ENCODE measurements at regions not wholly inside any gene's neighbourhood (a gene's known extent, or its start where the extent isn't known, plus 50 kb on each side); places are given as distances from the start of the nearest gene placed in this dataset.
A peak's percentile ranks its signal among the peaks of the same experiment; 100 is the strongest.

DNA sequence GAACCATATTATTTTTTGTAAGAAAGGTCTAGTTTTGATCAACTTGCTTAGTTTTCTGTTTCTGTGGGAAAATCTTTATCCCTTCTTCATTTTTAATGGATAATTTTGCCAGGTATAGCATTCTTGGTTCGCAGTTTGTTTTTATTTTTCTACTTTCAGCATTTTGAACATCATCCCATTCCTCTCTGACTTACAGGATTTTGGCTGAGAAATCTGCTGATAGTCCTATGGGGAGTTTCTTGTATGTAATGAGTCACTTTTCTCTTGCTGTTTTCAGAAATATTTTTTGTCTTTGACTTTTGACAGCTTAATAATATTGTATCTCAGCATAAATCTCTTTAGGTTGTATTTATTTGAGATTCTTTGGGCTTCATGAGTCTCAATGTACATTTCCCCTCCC, 389.1 kb downstream of the PBX1 start:
- no peak for ATAC-seq

DNA sequence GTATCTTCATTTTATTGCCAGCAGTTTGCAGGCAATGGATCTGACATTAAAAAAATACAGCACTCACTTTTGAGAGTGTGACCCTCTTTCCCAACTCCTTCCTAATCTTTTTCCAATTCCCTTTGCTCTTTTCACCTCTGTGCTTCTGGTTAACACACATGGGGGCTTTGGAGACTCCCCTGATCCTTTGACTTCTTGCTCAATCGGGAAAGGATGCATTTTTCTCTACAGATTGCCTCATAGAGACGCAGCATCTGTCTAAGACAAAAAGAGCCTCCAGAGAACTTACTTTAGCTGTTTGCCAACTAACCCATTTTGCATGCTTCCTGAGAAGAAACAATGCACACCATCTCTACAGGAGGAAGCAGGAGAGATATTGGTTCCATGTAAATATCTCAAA, 378.3 kb downstream of the PBX1 start:
- ATAC-seq: no peak

DNA sequence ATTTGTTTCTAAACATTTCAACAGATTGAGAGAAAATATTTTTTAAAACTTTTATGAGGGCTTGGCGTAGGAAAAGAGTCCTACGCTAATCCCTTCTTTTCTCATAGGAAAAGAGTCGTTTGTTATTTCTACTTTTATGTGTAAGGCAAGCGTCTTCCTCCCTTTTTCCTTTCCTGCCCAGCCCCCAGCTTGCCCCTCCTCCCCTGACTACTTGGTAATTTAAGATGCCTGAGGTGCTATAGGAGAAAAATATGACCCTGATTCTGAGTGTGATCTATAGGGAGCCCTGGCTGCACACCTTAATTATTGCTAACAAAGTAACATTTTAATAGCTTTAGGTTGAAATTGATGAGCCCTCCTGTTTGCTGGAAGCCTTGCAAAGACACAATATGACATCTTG, 373.6 kb downstream of the PBX1 start:
- no peak for ATAC-seq

DNA sequence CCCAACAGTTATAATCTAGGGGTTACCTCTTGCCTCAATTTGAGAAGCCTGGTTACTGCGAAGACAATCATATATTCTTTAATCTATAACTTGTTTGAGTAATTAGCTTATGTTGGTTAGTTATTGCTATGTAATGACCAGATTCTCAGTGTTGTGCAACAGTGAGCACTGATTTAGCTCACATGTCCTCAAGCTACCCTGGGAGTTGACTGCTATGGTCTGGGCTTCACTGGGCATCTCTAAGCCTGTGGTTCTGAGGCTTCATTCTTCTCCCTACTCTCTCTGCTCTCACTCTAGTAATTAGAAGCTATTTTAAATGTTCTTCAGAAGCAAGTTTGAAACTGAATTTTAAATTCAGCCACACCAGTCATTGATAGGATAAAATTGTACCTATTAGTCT, 371.8 kb downstream of the PBX1 start:
- ATAC-seq: no peak

DNA sequence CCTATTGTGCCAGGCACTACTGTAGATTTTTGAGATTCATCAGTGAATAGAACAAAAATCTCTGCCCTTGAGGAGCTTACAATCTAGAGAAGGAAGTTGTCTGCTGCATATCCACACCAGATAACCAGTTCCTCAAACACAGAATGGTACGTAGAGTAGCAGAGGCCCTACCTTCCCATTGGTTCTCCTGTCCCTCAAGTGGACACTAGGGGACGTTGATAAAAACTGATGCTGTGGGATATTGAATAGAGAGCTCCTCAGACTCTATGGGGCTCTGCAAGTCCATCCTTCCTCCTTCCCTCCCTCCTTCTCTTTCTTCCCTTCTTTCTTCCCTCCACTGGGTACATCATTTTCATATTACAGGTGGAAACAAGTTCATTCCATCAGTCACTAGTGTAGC, 371.3 kb downstream of the PBX1 start:
- no peak for ATAC-seq

DNA sequence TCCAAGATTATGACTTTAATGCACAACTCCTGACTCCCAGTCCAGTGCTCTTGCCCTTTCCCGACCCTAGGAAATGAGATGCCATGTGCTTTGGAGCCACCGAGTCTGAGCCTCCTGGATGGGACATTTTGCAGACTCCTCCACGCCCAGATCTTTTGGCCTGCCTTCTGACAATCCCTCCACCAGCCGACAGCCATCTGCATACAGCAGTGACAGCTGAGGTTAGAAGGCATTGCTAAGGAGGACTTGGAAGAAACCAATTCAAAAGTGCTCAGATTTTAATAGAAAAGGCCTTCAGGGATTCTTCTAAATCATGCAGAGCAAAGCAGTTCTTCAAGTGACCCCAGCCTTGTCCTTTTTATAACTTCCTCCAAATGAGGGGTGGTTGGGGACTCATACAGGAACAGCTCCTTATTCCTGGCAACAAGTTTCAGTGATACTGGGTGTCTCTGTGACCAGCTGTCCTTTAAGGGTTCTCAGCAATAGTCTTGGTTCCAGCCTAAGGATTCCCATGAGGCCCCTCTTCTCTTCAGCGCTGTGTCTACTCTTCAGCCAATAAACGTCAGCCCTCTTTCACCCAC, 369.3 kb downstream of the PBX1 start:
- ATAC-seq: no peak

DNA sequence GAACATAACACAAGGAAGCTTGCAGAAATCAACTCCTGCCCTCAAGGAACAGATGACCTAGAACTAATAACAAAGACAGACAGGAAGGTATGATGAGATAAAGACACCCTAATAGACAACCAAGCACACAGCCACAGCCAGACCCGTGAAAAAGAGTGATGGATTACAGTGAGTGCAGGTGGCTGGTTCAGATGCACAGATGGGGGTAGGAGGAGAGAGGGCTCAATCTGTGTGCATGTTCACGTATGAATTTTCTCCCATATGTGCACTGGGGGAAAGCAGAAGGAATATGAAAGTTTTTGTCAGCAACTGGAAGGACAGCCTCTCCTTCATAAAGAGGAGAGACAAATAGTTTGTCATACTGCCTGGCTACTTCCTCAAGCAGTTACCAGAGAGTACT, 367.1 kb downstream of the PBX1 start:
- no peak for ATAC-seq

DNA sequence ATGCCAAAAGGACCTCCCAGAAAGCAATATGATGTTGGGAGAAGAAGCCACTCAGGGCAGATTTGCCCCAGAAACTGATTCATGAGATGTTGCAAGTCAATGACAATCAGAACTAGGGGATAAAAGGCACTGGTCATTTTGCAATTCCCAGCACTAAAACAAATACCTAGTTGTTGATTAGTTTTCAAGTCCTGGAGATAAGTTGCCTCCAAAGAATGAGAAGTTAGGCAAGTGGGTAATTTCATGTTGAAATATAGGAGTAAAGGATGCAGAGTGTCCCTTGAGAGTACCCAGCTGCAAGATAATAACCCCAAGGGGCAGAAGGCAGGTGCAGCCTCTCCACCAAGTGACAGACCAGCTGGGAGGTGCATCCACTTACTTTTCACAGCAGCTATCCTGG, 363.6 kb downstream of the PBX1 start:
- ATAC-seq: no peak

DNA sequence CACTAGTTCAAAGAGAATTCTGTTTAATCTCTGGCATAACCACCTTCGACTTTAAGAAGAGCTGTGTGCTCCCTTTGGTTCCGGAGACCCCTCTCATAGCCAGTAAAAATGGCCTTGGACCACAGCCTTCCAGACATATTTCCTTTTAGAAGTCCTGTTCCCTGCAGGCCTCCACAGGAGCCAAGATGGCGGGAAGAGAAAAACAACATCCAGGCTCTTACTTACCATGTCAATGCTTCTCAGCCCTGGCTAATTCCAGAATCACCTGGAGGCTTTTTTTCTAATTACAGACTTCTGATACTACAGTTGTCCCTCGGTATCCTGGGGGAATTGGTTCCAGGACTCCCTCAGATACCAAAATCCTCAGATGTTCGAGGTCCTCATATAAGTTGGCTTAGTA, 362.5 kb downstream of the PBX1 start:
- ATAC-seq: no peak

DNA sequence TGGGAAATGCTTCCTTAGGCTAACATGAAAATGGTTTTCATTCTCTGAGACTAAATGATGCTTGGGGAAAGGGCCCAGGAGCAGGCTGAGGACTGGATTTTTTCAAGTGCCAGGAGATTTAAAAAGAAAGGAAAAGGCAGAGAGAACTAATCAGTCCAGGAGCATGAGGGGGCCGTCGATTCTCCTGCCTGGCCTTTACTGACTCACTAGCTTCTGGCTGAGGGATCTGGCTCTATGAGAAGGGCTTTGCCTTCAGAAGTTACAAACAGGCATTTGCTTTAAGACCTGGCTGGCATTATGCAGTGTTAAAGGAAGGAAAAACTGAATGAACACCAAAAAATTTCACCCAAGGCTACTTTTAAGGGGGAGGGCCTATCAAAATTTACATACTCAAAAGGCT, 359.2 kb downstream of the PBX1 start:
- ATAC-seq: no peak

DNA sequence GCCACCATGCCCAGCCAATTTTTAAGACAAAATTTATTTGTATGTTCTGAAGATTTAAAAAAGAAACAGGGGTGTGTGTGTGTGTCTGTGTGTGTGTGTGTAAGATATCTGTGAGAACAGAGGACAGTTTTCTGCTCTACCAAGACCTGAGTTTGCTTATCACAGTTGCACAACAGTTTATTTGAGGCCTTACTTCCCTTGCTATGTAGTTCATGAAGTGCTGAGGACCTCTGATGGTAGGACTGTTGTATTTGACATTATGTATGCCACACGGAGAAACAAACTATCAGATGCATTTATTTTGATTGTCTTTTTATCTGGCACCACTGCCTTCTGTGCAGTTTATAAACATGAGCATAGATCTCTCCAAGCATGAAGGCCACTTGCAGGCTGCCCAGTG, 355.2 kb downstream of the PBX1 start:
- ATAC-seq: peak; percentile 59

DNA sequence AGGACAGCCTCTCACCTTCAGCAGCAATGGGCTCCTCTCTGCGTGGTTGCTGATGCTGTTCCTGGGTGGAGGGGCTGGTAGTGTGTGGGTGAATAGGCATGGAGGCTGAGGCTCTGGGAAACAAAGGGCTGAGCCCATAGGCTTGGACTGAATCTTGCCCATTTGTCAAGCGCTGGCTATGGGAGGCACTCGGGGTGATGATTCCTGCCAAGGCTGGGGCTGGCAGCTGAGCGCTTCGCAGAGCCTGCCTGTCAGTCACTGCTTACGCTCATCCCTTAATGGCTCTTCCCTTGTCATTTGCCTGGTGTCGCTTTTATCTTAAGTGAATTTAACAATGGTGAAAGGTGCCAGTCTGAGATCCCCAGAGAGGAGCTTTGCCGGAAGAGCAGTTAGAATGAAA, 353.3 kb downstream of the PBX1 start:
- no peak for ATAC-seq

DNA sequence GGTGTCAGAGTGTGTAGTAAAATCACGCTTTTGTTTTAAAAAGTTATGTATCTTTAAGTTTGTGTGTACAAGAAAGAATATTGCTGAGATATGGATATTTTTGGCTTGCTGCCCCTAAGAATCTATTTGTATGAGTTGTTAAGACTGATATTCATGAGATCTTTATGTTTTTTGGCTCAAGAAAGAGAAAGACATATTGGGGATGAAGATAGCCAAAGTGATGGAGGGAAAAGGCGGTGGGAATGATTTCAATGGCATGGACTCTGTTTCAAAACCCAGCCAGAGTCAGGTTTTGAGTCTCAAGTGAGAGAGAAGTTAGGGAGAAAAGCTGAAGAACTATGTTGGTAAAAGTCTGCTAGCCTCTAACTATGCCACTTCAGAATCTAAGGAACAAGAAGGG, 351.7 kb downstream of the PBX1 start:
- no peak for ATAC-seq

DNA sequence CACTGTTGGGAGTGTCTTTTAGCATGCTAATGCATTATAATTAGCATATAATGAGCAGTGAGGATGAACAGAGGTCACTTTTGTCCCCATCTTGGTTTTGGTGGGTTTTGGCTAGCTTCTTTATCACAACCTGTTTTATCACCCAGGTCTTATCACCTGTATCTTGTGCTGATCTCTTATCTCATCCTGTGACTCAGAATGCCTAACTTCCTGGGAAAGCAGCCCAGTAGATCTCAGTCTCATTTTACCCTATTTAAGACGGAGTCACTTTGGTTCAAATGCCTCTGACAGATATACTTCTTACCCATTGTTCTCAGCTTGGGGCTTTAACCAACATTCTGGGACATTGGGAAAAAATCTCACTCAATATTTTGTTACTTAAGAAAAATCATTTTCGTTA, 348.7 kb downstream of the PBX1 start:
- ATAC-seq: no peak

DNA sequence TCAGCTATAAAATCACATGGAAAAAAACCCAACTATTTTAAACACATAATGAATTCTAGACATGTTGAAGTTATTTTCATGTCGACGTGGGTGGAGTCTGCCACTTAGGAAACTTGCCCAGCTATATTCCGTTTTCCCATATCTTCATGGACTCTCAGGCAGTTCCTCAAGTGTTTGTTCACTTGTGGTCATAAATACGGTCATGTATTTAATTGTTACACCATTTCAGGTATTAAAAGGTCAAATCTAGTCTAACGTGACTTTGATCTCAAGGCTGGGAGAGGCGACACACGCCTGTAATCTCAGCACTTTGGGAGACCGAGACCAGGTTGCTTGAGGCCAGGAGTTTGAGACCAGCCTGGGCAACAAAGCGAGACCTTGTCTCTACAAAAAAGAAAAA, 346.9 kb downstream of the PBX1 start:
- no peak for ATAC-seq

DNA sequence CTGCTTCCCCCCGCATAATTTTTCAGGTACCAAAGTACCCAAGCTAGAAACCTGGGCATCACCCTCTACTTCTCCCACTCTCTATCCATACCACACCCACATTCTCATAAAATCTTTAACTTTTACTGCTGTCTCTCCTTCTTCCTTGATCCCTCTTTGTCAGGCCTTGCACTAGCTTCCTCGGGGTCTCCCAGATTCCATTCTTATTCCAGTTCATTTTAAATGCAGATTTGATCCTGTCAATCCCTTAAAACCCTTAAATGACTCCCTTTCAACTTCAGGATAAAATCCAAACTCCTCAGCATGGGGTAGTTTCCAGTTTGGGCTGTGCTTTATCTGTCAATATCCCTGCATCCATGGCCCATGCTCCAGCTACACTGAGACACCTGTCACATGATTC, 343.5 kb downstream of the PBX1 start:
- ATAC-seq: no peak
